ENCODE measurements at regions not wholly inside any gene's neighbourhood (a gene's known extent, or its start where the extent isn't known, plus 50 kb on each side); places are given as distances from the start of the nearest gene placed in this dataset.

DNA sequence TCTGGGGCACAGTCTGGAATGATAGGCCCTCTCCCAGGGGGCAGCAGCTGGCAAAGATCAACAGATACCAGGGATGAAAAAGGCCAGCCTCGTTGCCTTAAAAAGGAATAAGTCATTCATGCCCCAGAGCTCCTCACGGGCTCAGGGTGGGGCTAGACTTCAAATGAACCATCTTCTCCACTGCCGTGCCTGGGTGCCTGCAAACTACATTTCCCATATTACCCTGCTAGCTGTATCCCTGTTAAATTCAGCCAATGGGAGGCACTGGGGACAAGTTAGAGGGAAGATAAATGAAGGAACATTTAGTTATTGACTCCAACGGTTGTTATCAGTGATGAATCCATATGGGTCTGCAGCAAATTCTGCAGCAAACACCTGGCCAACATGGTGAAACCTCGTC, 101.2 kb upstream of the CYYR1 start:
- Mint-ChIP-seq H3K4me3 (ENCODE audit: unreplicated experiment) (no peak overlapping the region), H3K27ac (ENCODE audit: unreplicated experiment) (no peak overlapping the region), H3K27me3 (ENCODE audit: unreplicated experiment) (peaks cover 6% of the 10 kb centered on the region), H3K9me3 (ENCODE audit: unreplicated experiment) (no peaks in the 10 kb centered on the region), H3K36me3 (ENCODE audit: unreplicated experiment) (no peaks in the 10 kb centered on the region), H3K4me1 (ENCODE audit: unreplicated experiment) (peaks cover 4% of the 10 kb centered on the region)
- TF ChIP-seq, protein P1, sequence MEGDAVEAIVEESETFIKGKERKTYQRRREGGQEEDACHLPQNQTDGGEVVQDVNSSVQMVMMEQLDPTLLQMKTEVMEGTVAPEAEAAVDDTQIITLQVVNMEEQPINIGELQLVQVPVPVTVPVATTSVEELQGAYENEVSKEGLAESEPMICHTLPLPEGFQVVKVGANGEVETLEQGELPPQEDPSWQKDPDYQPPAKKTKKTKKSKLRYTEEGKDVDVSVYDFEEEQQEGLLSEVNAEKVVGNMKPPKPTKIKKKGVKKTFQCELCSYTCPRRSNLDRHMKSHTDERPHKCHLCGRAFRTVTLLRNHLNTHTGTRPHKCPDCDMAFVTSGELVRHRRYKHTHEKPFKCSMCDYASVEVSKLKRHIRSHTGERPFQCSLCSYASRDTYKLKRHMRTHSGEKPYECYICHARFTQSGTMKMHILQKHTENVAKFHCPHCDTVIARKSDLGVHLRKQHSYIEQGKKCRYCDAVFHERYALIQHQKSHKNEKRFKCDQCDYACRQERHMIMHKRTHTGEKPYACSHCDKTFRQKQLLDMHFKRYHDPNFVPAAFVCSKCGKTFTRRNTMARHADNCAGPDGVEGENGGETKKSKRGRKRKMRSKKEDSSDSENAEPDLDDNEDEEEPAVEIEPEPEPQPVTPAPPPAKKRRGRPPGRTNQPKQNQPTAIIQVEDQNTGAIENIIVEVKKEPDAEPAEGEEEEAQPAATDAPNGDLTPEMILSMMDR (IDR thresholded peaks at IDR 0.05) = no peak
- DNase-seq (ENCODE audit: extremely low spot score, unreplicated experiment) = no peak

DNA sequence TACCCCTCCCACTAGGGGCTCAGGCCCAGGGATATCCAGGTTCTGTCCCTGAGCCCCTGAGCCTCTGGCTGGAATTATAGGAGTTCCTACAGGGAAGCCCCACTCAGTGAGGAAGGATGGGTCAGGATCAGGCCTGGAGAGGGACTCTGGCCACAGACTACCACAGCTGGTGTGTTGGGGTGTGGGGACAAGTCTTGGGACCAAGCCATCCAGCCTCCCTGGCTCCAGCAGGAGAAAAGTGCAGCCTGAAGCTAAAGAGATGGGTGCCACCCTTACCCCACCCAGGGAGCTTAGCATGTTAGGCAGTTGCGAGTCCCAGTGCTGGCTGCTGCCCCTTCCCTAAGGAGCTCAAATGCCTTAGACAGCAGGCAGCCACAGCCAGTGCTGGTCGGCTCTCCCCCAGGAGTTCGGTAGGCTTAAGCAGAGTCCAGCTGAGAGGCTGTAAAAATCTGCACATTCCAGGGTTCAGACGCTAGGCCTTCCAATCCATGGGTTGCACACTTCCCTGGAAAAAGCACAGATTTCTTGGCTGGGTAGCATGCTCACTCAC, 96.2 kb upstream of the CYYR1 start:
- TF ChIP-seq, protein P1 (IDR thresholded peaks at IDR 0.05) = no peak
- no peak overlapping the region for H3K4me3 Mint-ChIP-seq (ENCODE audit: unreplicated experiment)
- H3K27me3 Mint-ChIP-seq (ENCODE audit: unreplicated experiment) = peaks cover 18% of the 10 kb centered on the region
- H3K36me3 Mint-ChIP-seq (ENCODE audit: unreplicated experiment) = peaks cover 3% of the 10 kb centered on the region
- no peak overlapping the region for H3K27ac Mint-ChIP-seq (ENCODE audit: unreplicated experiment)
- DNase-seq (ENCODE audit: extremely low spot score, unreplicated experiment) = no peak
- H3K4me1 Mint-ChIP-seq (ENCODE audit: unreplicated experiment) = no peaks in the 10 kb centered on the region
- H3K9me3 Mint-ChIP-seq (ENCODE audit: unreplicated experiment) = peaks cover 30% of the 10 kb centered on the region

DNA sequence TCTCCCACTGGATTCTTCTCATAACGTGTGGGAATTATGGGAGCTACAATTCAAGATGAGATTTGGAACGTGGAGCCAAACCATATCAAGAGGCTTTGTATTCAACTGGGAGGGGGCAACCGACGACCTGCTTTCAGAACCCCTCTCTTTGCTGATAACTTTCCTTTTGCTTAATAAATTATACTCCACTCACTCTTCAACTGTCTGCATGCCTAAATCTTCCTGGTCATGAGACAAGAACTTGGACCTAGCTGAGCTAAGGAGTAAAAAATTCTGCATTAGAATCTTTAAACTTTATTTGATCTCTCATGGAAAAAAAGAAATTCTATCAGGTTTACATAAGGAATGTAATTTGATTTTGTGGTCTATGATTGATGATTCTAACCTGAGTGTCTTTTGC, 86.7 kb upstream of the CYYR1 start:
- H3K9me3 Mint-ChIP-seq (ENCODE audit: unreplicated experiment) = peaks cover 10% of the 10 kb centered on the region
- no peak for DNase-seq (ENCODE audit: extremely low spot score, unreplicated experiment)
- H3K27ac Mint-ChIP-seq (ENCODE audit: unreplicated experiment) = no peak overlapping the region
- TF ChIP-seq, protein P1 (IDR thresholded peaks at IDR 0.05) = no peak
- no peaks in the 10 kb centered on the region for H3K4me1 Mint-ChIP-seq (ENCODE audit: unreplicated experiment)
- H3K27me3 Mint-ChIP-seq (ENCODE audit: unreplicated experiment) = peaks cover 17% of the 10 kb centered on the region
- no peaks in the 10 kb centered on the region for H3K36me3 Mint-ChIP-seq (ENCODE audit: unreplicated experiment)
- no peak overlapping the region for H3K4me3 Mint-ChIP-seq (ENCODE audit: unreplicated experiment)

DNA sequence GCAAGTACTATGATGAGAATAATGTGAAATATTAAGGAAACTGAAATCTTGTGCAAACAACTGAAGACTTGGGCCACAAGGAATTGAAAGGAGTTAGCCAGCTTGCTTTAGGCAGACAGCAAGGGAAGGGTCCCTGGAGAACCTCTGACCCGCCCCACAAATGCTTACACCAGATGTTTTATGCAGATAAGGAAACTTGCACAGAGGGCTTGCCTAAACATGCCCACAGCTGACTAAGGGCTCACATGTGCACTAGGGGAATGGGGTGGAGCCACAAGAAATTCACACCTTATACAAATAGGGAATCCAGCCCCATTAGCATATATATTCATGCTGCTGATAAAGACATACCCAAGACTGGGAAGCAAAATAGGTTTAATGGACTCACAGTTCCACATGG, 86.1 kb upstream of the CYYR1 start:
- peaks cover 9% of the 10 kb centered on the region for H3K9me3 Mint-ChIP-seq (ENCODE audit: unreplicated experiment)
- H3K27ac Mint-ChIP-seq (ENCODE audit: unreplicated experiment) = no peak overlapping the region
- no peak overlapping the region for H3K4me3 Mint-ChIP-seq (ENCODE audit: unreplicated experiment)
- no peak for DNase-seq (ENCODE audit: extremely low spot score, unreplicated experiment)
- no peaks in the 10 kb centered on the region for H3K36me3 Mint-ChIP-seq (ENCODE audit: unreplicated experiment)
- H3K27me3 Mint-ChIP-seq (ENCODE audit: unreplicated experiment) = peaks cover 17% of the 10 kb centered on the region
- H3K4me1 Mint-ChIP-seq (ENCODE audit: unreplicated experiment) = no peaks in the 10 kb centered on the region
- TF ChIP-seq, protein P1 (IDR thresholded peaks at IDR 0.05) = no peak

DNA sequence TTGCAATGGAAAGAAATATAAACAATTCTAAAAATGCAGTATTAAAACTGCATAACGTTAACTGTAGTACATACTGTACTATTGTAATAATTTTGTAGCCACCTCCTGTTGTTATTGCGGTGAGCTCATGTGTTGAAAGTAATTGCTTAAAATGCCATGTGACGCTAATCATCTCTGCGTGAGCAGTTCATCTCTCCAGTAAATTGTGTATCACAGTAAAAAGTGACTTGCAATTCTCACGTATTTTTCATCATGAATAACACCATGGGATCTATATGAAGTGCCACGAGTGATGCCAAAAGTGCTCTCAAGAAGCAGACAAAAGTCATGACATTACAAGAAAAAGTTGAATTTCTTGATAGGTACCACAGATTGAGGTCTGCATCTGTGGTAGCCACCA, 82.4 kb upstream of the CYYR1 start:
- Mint-ChIP-seq H3K4me3 (ENCODE audit: unreplicated experiment) (no peak overlapping the region), H3K27me3 (ENCODE audit: unreplicated experiment) (peaks cover 12% of the 10 kb centered on the region), H3K36me3 (ENCODE audit: unreplicated experiment) (no peaks in the 10 kb centered on the region), H3K9me3 (ENCODE audit: unreplicated experiment) (peaks cover 9% of the 10 kb centered on the region), H3K27ac (ENCODE audit: unreplicated experiment) (no peak overlapping the region), H3K4me1 (ENCODE audit: unreplicated experiment) (no peaks in the 10 kb centered on the region)
- TF ChIP-seq, protein P1 (IDR thresholded peaks at IDR 0.05) = no peak
- no peak for DNase-seq (ENCODE audit: extremely low spot score, unreplicated experiment)

Data from osteocyte (in vitro differentiated cells).